Thyroid gland (tissue), 4 donors: ENCODE measurements at regions not wholly inside any gene's neighbourhood (a gene's known extent, or its start where the extent isn't known, plus 50 kb on each side); places are given as distances from the start of the nearest gene placed in this dataset.

Experiments used
- DNase-seq, 2 donors: peaks; one replicate each; pipeline ENCODE4 v3.0.0-alpha.2; 2019
- H3K27ac ChIP-seq, 3 donors: fragments of 200-600 bp; sonication (generic); 1 replicate in 2 of 3; 2 replicates in 1 of 3; pipeline ENCODE4 v1.5.1; 2016 to 2019; ENCODE audit warnings: mild to moderate bottlenecking in 1 of 3, moderate library complexity in 1 of 3
- H3K27me3 ChIP-seq: fragments of 200-600 bp; sonication (generic); one replicate; pipeline ENCODE4 v1.5.1; 2019
- H3K36me3 ChIP-seq, 2 donors: fragments of 200-600 bp; sonication (generic); one replicate each; pipeline ENCODE4 v1.5.1; 2016 to 2019
- H3K4me1 ChIP-seq, 2 donors: fragments of 200-600 bp; sonication (generic); one replicate each; pipeline ENCODE4 v1.5.1; 2017 to 2019
- H3K4me3 ChIP-seq, 3 donors: fragments of 200-600 bp; sonication (generic); replicated peaks in 1 of 3; 1 replicate in 2 of 3; 2 replicates in 1 of 3; pipeline ENCODE4 v1.5.1; 2016; ENCODE audit warnings: mild to moderate bottlenecking in 1 of 3
- H3K9me3 ChIP-seq: fragments of 200-600 bp; sonication (generic); one replicate; pipeline ENCODE4 v1.5.1; 2017
- CTCF ChIP-seq, 6 experiments: fragments of 200-600 bp in 3 of 6; fragments of 450-650 bp in 3 of 6; sonication (generic) in 3 of 6; IDR thresholded peaks; one replicate each; pipeline ENCODE4 v1.5.1; 2016 to 2019; ENCODE audit warnings: antibody characterized with exemption in 6 of 6, mild to moderate bottlenecking in 2 of 6, inconsistent platforms in 1 of 6, moderate library complexity in 1 of 6
- POLR2A ChIP-seq, 2 donors: fragments of 450-650 bp; IDR thresholded peaks; one replicate each; pipeline ENCODE4 v1.6.1; 2017; ENCODE audit warnings: antibody characterized with exemption in 2 of 2, mild to moderate bottlenecking in 2 of 2, moderate library complexity in 1 of 2
- WGBS, 2 donors: methylation state at CpG; one replicate each; pipeline ENCODE4 v1.1.5; 2017; 5-methylcytosine and 5-hydroxymethylcytosine counted together
- intact Hi-C: fragments of 100-400 bp; cut with DNase I; formaldehyde crosslinking; loops from one replicate; pipeline ENCODE4 v1.15.1; 2023

- Histone ChIP-seq H3K4me3 (no peak overlapping the region), H3K9me3 (no peaks in the 10 kb centered on the region), H3K27ac (no peak overlapping the region), H3K27me3 (no peaks in the 10 kb centered on the region), H3K4me1 (no peaks in the 10 kb centered on the region), H3K36me3 (no peaks in the 10 kb centered on the region)
- WGBS, 2 donors, result 62 to 66% methylated on average over 5 of the region's 5 CpGs
- intact Hi-C loops, result no loop called here
- no peak for TF ChIP-seq POLR2A (IDR thresholded peaks at IDR 0.05)
- TF ChIP-seq CTCF (IDR thresholded peaks at IDR 0.05), result no peak
- DNase-seq, result no peak
Observed at GRCh38 chr18:38706373-38706772, 1140.8 kb upstream of the CELF4 start.

- H3K27me3 ChIP-seq, result no peaks in the 10 kb centered on the region
- intact Hi-C loops, result no loop called here
- WGBS, 2 donors, result 63 to 64% methylated on average over 2 of the region's 2 CpGs
Observed at GRCh38 chr18:38698088-38698487, 1132.5 kb upstream of the CELF4 start.

GRCh38 chr18:38695559-38696280 lies 1130.1 kb upstream of the CELF4 start:
- Histone ChIP-seq H3K9me3 (no peaks in the 10 kb centered on the region), H3K27me3 (no peaks in the 10 kb centered on the region), H3K36me3 (no peaks in the 10 kb centered on the region), H3K4me3 (no peak overlapping the region), H3K4me1 (no peaks in the 10 kb centered on the region), H3K27ac (no peak overlapping the region)
- intact Hi-C loops, result no loop called here
- no peak for DNase-seq
- TF ChIP-seq CTCF (IDR thresholded peaks at IDR 0.05) (no peak), POLR2A (IDR thresholded peaks at IDR 0.05) (no peak)
- 80 to 82% methylated on average over 5 of the region's 5 CpGs for WGBS, 2 donors

More at GRCh38 chr18:38698088-38698487, 1132.5 kb upstream of the CELF4 start:
- Histone ChIP-seq H3K27ac (no peak overlapping the region), H3K4me3 (no peak overlapping the region), H3K4me1 (no peaks in the 10 kb centered on the region), H3K36me3 (no peaks in the 10 kb centered on the region), H3K9me3 (no peaks in the 10 kb centered on the region)
- TF ChIP-seq CTCF (IDR thresholded peaks at IDR 0.05), result no peak
- no peak for TF ChIP-seq POLR2A (IDR thresholded peaks at IDR 0.05)
- DNase-seq, result no peak

DNA sequence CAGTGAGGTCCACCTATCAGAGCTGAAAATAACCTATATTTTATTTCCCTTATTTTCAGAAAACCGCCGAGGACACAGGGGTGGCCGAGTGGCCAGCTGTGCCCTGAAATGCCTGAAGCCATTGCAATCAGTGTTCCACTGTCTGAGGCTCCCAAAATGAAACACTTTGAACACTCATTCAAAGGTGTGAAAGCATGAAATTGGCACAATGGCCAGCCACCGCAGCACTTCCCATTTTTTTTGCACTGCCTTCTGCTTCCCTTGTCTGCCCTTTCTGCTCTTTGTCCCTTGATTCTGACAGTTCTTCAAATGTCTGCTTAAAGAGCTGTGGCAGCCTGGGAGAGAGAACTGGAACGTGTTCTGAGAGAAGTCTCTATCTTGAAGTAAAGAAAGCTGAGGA lies 1127.5 kb upstream of the CELF4 start:
- WGBS, 2 donors, result 54 to 62% methylated on average over 5 of the region's 5 CpGs
- Histone ChIP-seq H3K9me3 (no peaks in the 10 kb centered on the region), H3K36me3 (no peaks in the 10 kb centered on the region), H3K4me3 (no peak overlapping the region), H3K27ac (no peak overlapping the region), H3K4me1 (no peaks in the 10 kb centered on the region), H3K27me3 (no peaks in the 10 kb centered on the region)
- DNase-seq, result no peak
- TF ChIP-seq CTCF (IDR thresholded peaks at IDR 0.05) (no peak), POLR2A (IDR thresholded peaks at IDR 0.05) (no peak)
- intact Hi-C loops, result no loop called here

DNA sequence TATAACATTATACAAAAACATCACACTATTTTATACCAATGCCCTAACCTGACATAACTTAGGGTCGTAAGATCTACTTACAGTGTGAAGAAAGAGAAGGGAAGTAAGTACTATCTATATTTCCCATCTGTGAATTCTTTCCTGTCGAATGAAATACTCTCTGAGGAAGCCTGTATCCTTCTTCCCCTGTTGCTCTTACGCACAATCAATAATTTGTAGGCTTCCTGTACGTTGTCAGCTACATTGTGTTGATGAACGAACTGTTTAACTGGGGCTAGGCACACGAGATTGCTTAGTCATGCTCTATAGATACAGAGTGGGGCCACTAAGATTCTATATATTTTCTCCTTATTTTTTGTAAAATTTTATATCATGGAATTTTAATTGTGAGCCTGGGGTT lies 1125.0 kb upstream of the CELF4 start:
- no peak for DNase-seq
- no peaks in the 10 kb centered on the region for H3K9me3 ChIP-seq
- intact Hi-C loops, result no loop called here
- no peak overlapping the region for H3K27ac ChIP-seq
- H3K36me3 ChIP-seq, result no peaks in the 10 kb centered on the region
- no peaks in the 10 kb centered on the region for H3K4me1 ChIP-seq
- no peaks in the 10 kb centered on the region for H3K27me3 ChIP-seq
- H3K4me3 ChIP-seq, result no peak overlapping the region
- no peak for TF ChIP-seq POLR2A (IDR thresholded peaks at IDR 0.05)
- no peak for TF ChIP-seq CTCF (IDR thresholded peaks at IDR 0.05)
- WGBS, 2 donors, result 60 to 65% methylated on average over 6 of the region's 6 CpGs
